Nephron (organoid): ENCODE measurements at regions not wholly inside any gene's neighbourhood (a gene's known extent, or its start where the extent isn't known, plus 50 kb on each side); places are given as distances from the start of the nearest gene placed in this dataset.

Experiments used
- H3K27ac Mint-ChIP-seq, 3 experiments: 2 replicates each; pipeline ENCODE4 v1.8.0; 2020; ENCODE audit warnings: mixed read lengths in 3 of 3, mild to moderate bottlenecking in 2 of 3, moderate library complexity in 1 of 3
- H3K27me3 Mint-ChIP-seq: 2 replicates; pipeline ENCODE4 v1.8.0; 2021; ENCODE audit warnings: low read depth, mild to moderate bottlenecking, moderate library complexity, mixed read lengths
- H3K36me3 Mint-ChIP-seq: 2 replicates; pipeline ENCODE4 v1.8.0; 2020; ENCODE audit warnings: low read depth, mixed read lengths
- H3K4me1 Mint-ChIP-seq: 2 replicates; pipeline ENCODE4 v1.8.0; 2020; ENCODE audit warnings: mixed read lengths
- H3K4me3 Mint-ChIP-seq, 3 experiments: 2 replicates each; pipeline ENCODE4 v1.8.0; 2020; ENCODE audit warnings: mild to moderate bottlenecking in 3 of 3, mixed read lengths in 3 of 3, moderate library complexity in 2 of 3
- H3K9me3 Mint-ChIP-seq: 2 replicates; pipeline ENCODE4 v1.8.0; 2020; ENCODE audit warnings: mixed read lengths
- CTCF ChIP-seq, 3 experiments: fragments of 200-600 bp; sonication (generic); IDR thresholded peaks; one replicate each; pipeline ENCODE4 v1.5.0; 2021; ENCODE audit warnings: antibody characterized with exemption in 3 of 3; ENCODE audit not compliant: unreplicated experiment in 3 of 3

GRCh38 chr2:133985563-133985962, 268.3 kb upstream of the MGAT5 start:
- Mint-ChIP-seq H3K9me3 (peaks cover 8% of the 10 kb centered on the region), H3K27me3 (peaks cover 4% of the 10 kb centered on the region), H3K4me3 (no peak overlapping the region), H3K27ac (no peak overlapping the region), H3K4me1 (no peaks in the 10 kb centered on the region), H3K36me3 (no peaks in the 10 kb centered on the region)
- no peak for TF ChIP-seq CTCF (IDR thresholded peaks at IDR 0.05; ENCODE audit: unreplicated experiment in 3 of 3)

GRCh38 chr2:133986081-133986837, 267.6 kb upstream of the MGAT5 start:
- Mint-ChIP-seq H3K36me3 (no peaks in the 10 kb centered on the region), H3K4me1 (no peaks in the 10 kb centered on the region), H3K4me3 (no peak overlapping the region), H3K9me3 (peaks cover 8% of the 10 kb centered on the region), H3K27me3 (peaks cover 4% of the 10 kb centered on the region), H3K27ac (no peak overlapping the region)
- no peak for TF ChIP-seq CTCF (IDR thresholded peaks at IDR 0.05; ENCODE audit: unreplicated experiment in 3 of 3)

- no peak for TF ChIP-seq CTCF (IDR thresholded peaks at IDR 0.05; ENCODE audit: unreplicated experiment in 3 of 3)
- Mint-ChIP-seq H3K4me1 (no peaks in the 10 kb centered on the region), H3K27ac (no peak overlapping the region), H3K27me3 (peaks cover 4% of the 10 kb centered on the region), H3K9me3 (peaks cover 8% of the 10 kb centered on the region), H3K36me3 (no peaks in the 10 kb centered on the region), H3K4me3 (no peak overlapping the region)
Observed at GRCh38 chr2:133986881-133987795, 266.7 kb upstream of the MGAT5 start.

- TF ChIP-seq CTCF (IDR thresholded peaks at IDR 0.05; ENCODE audit: unreplicated experiment in 3 of 3): no peak
- Mint-ChIP-seq H3K36me3 (no peaks in the 10 kb centered on the region), H3K4me1 (peaks cover 3% of the 10 kb centered on the region), H3K9me3 (peaks cover 8% of the 10 kb centered on the region), H3K27me3 (peaks cover 4% of the 10 kb centered on the region), H3K27ac (no peak overlapping the region), H3K4me3 (no peak overlapping the region)
Observed at GRCh38 chr2:133988316-133988891, 265.5 kb upstream of the MGAT5 start.

- no peaks in the 10 kb centered on the region for H3K9me3 Mint-ChIP-seq
- H3K4me3 Mint-ChIP-seq: no peak overlapping the region
- H3K4me1 Mint-ChIP-seq: peaks cover 4% of the 10 kb centered on the region
- TF ChIP-seq CTCF (IDR thresholded peaks at IDR 0.05; ENCODE audit: unreplicated experiment in 3 of 3): no peak
- H3K36me3 Mint-ChIP-seq: no peaks in the 10 kb centered on the region
- H3K27ac Mint-ChIP-seq: no peak overlapping the region
- peaks cover 4% of the 10 kb centered on the region for H3K27me3 Mint-ChIP-seq
Observed at GRCh38 chr2:133991606-133992168, 262.2 kb upstream of the MGAT5 start.
